OCI-LY1 (cell line): ENCODE measurements at regions not wholly inside any gene's neighbourhood (a gene's known extent, or its start where the extent isn't known, plus 50 kb on each side); places are given as distances from the start of the nearest gene placed in this dataset.

ENCODE experiments used
- H2AFZ ChIP-seq: fragments of 200-600 bp; sonication (generic), shearing (Covaris generic); 2 replicates; pipeline ENCODE4 v1.6.0; 2014; ENCODE audit warnings: antibody characterized with exemption, mild to moderate bottlenecking, low read length
- H3F3A ChIP-seq: fragments of 200-600 bp; sonication (generic), shearing (Covaris generic); 2 replicates; pipeline ENCODE4 v1.6.0; 2014; ENCODE audit warnings: mild to moderate bottlenecking, antibody characterized with exemption, low read length, moderate library complexity; ENCODE audit not compliant: insufficient read depth
- H3K27ac ChIP-seq: fragments of 200-600 bp; sonication (generic); 2 replicates; pipeline ENCODE4 v1.5.1; 2014; ENCODE audit warnings: low read length, mixed run types, mild to moderate bottlenecking, low read depth; ENCODE audit not compliant: poor library complexity, severe bottlenecking
- H3K27me3 ChIP-seq: fragments of 200-600 bp; sonication (generic); 2 replicates; pipeline ENCODE4 v1.6.0; 2014; ENCODE audit warnings: antibody characterized with exemption, mild to moderate bottlenecking, low read length, moderate library complexity; ENCODE audit not compliant: insufficient read depth
- H3K36me3 ChIP-seq: fragments of 200-600 bp; sonication (generic); 2 replicates; pipeline ENCODE4 v1.6.1; 2014; ENCODE audit warnings: mild to moderate bottlenecking, antibody characterized with exemption, low read length, moderate library complexity, mixed read lengths; ENCODE audit not compliant: insufficient read depth
- H3K4me1 ChIP-seq: fragments of 200-600 bp; sonication (generic); 2 replicates; pipeline ENCODE4 v1.5.1; 2014; ENCODE audit warnings: mild to moderate bottlenecking, low read length, moderate library complexity; ENCODE audit not compliant: insufficient read depth, severe bottlenecking
- H3K4me2 ChIP-seq: fragments of 200-600 bp; sonication (generic), shearing (Covaris generic); 2 replicates; pipeline ENCODE4 v1.6.1; 2014; ENCODE audit warnings: low read length
- H3K4me3 ChIP-seq: fragments of 200-600 bp; sonication (generic); 2 replicates; pipeline ENCODE4 v1.5.1; 2014; ENCODE audit warnings: low read length, low read depth, mild to moderate bottlenecking, mixed read lengths; ENCODE audit not compliant: poor library complexity, severe bottlenecking
- H3K79me2 ChIP-seq: fragments of 200-600 bp; shearing (Covaris generic); 2 replicates; pipeline ENCODE4 v1.6.1; 2016; ENCODE audit warnings: mixed run types, low read length, mixed read lengths; ENCODE audit not compliant: insufficient read depth
- H3K9ac ChIP-seq: fragments of 200-600 bp; sonication (generic), shearing (Covaris generic); 2 replicates; pipeline ENCODE4 v1.6.1; 2014; ENCODE audit warnings: mild to moderate bottlenecking, low read length, mixed read lengths
- H3K9me2 ChIP-seq: fragments of 200-600 bp; sonication (generic), shearing (Covaris generic); 2 replicates; pipeline ENCODE4 v1.6.1; 2014; ENCODE audit warnings: low read depth, mild to moderate bottlenecking, low read length, mixed read lengths
- H3K9me3 ChIP-seq: fragments of 200-600 bp; shearing (Covaris generic); 2 replicates; pipeline ENCODE4 v1.6.1; 2014; ENCODE audit warnings: low read length, mixed read lengths
- H4K20me1 ChIP-seq: fragments of 200-600 bp; sonication (generic), shearing (Covaris generic); 2 replicates; pipeline ENCODE4 v1.6.0; 2016; ENCODE audit warnings: mild to moderate bottlenecking, low read length; ENCODE audit not compliant: insufficient read depth
- CTCF ChIP-seq: fragments of 200-600 bp; sonication (generic), shearing (Covaris generic); IDR thresholded peaks from 2 replicates; pipeline ENCODE4 v1.5.1; 2017; ENCODE audit warnings: mild to moderate bottlenecking, antibody characterized with exemption, low read length, moderate library complexity, mixed read lengths
- EZH2 ChIP-seq: fragments of 200-600 bp; sonication (generic), shearing (Covaris generic); IDR thresholded peaks from 2 replicates; pipeline ENCODE4 v1.8.0; 2017; ENCODE audit warnings: borderline replicate concordance, mixed run types, mild to moderate bottlenecking, antibody characterized with exemption, low read length, moderate library complexity, mixed read lengths

GRCh38 chr6:16918586-16918985, 157.3 kb upstream of the ATXN1 start:
- no peak overlapping the region for H3K4me3 ChIP-seq
- no peak for TF ChIP-seq EZH2
- no peak for TF ChIP-seq CTCF
- H4K20me1 ChIP-seq, result no peaks in the 10 kb centered on the region
- H3K9me2 ChIP-seq, result no peaks in the 10 kb centered on the region
- no peak overlapping the region for H3K4me2 ChIP-seq
- no peak overlapping the region for H3K9ac ChIP-seq
- H3K79me2 ChIP-seq, result no peaks in the 10 kb centered on the region
- no peaks in the 10 kb centered on the region for H3K27me3 ChIP-seq
- no peaks in the 10 kb centered on the region for H3K4me1 ChIP-seq
- H3F3A ChIP-seq, result no peaks in the 10 kb centered on the region
- H3K9me3 ChIP-seq, result no peaks in the 10 kb centered on the region
- no peak overlapping the region; the same call in 1 of the 2 replicates for H2AFZ ChIP-seq
- no peaks in the 10 kb centered on the region for H3K36me3 ChIP-seq
- H3K27ac ChIP-seq, result no peak overlapping the region

- TF ChIP-seq CTCF (no peak), EZH2 (no peak)
- Histone ChIP-seq H3K4me3 (no peak overlapping the region), H3K27ac (no peak overlapping the region), H3K4me1 (no peaks in the 10 kb centered on the region), H3K9me3 (no peaks in the 10 kb centered on the region), H3K79me2 (no peaks in the 10 kb centered on the region), H3K9me2 (no peaks in the 10 kb centered on the region), H3F3A (no peaks in the 10 kb centered on the region), H3K4me2 (no peak overlapping the region), H3K9ac (no peak overlapping the region), H2AFZ (no peak overlapping the region), H3K27me3 (no peaks in the 10 kb centered on the region), H4K20me1 (no peaks in the 10 kb centered on the region), H3K36me3 (no peaks in the 10 kb centered on the region)
These were observed 152.9 kb upstream of the ATXN1 start for GRCh38 chr6:16914184-16914583.

- no peaks in the 10 kb centered on the region for H3K27me3 ChIP-seq
- H3K9ac ChIP-seq, result no peak overlapping the region
- H3K9me2 ChIP-seq, result no peaks in the 10 kb centered on the region
- no peaks in the 10 kb centered on the region for H3K79me2 ChIP-seq
- no peaks in the 10 kb centered on the region for H4K20me1 ChIP-seq
- TF ChIP-seq CTCF, result no peak
- TF ChIP-seq EZH2, result no peak
- H3F3A ChIP-seq, result no peaks in the 10 kb centered on the region
- no peak overlapping the region for H2AFZ ChIP-seq
- H3K9me3 ChIP-seq, result no peaks in the 10 kb centered on the region
- no peak overlapping the region for H3K4me3 ChIP-seq
- H3K4me1 ChIP-seq, result no peaks in the 10 kb centered on the region
- H3K36me3 ChIP-seq, result no peaks in the 10 kb centered on the region
- no peak overlapping the region for H3K27ac ChIP-seq
- H3K4me2 ChIP-seq, result no peak overlapping the region
These were observed 151.5 kb upstream of the ATXN1 start for GRCh38 chr6:16912756-16913155.
